ENCODE measurements at regions not wholly inside any gene's neighbourhood (a gene's known extent, or its start where the extent isn't known, plus 50 kb on each side); places are given as distances from the start of the nearest gene placed in this dataset.

DNA sequence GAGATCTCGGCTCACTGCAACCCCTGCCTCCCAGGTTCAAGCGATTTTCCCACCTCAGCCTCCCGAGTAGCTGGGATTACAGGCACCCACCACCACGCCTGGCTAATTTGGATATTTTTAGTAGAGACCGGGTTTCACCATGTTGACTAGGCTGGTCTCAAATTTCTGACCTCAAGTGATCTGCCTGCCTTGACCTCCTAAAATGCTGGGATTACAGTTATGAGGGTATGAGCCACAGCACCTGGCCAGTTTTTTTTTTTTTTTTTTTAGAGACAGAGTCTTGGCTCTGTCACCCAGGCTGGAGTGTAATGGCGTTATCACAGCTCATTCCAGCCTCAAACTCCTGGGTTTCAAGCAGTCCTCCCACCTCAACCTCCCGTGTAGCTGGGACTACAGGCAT, 54.9 kb upstream of the PRR5 start:
- H3K4me3 ChIP-seq (replicated peaks; ENCODE audit: insufficient read depth, low read length): no peak overlapping the region
- TF ChIP-seq CTCF (IDR thresholded peaks at IDR 0.05; ENCODE audit: insufficient read depth, low read length) (no peak), SPI1 (IDR thresholded peaks at IDR 0.05; ENCODE audit: borderline replicate concordance, low read depth) (no peak), REST (IDR thresholded peaks at IDR 0.05; ENCODE audit: insufficient replicate concordance, low read depth) (no peak), POLR2AphosphoS5 (IDR thresholded peaks at IDR 0.05; ENCODE audit: low read depth) (no peak), GABPA (IDR thresholded peaks at IDR 0.05; ENCODE audit: low read depth) (no peak)
- H3K27ac ChIP-seq (replicated peaks): no peak overlapping the region
- no peak for DNase-seq (ENCODE audit: low read depth in 1 of 2, low spot score in 1 of 2)
- no peaks in the 10 kb centered on the region for H3K27me3 ChIP-seq (ENCODE audit: insufficient read depth, poor library complexity, severe bottlenecking)

DNA sequence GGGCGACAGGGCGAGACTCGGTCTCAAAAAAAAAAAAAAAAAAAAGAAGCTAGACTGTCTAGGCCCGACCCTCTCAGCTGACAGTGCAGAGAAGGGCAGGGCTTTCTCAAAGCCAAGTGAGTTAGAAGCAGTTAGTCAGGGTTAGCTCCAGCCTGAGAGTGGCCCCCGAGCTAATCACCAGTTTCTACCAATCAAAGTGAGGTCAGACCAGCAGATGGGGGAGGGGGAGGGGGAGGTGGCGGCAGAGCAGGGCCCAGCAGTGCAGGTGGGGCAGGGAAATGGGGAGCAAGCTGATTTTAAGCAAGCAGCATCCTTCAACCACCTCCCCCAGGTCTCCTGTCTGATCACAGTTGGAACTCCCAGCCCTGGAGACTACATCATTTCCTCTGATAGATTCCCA, 55.3 kb upstream of the PRR5 start:
- Histone ChIP-seq H3K27me3 (ENCODE audit: insufficient read depth, poor library complexity, severe bottlenecking) (no peaks in the 10 kb centered on the region), H3K27ac (replicated peaks) (no peak overlapping the region), H3K4me3 (replicated peaks; ENCODE audit: insufficient read depth, low read length) (no peak overlapping the region)
- DNase-seq (ENCODE audit: low read depth in 1 of 2, low spot score in 1 of 2): no peak
- TF ChIP-seq CTCF (IDR thresholded peaks at IDR 0.05; ENCODE audit: insufficient read depth, low read length): no peak
- no peak for TF ChIP-seq SPI1 (IDR thresholded peaks at IDR 0.05; ENCODE audit: borderline replicate concordance, low read depth)
- no peak for TF ChIP-seq POLR2AphosphoS5 (IDR thresholded peaks at IDR 0.05; ENCODE audit: low read depth)
- TF ChIP-seq GABPA (IDR thresholded peaks at IDR 0.05; ENCODE audit: low read depth): no peak
- no peak for TF ChIP-seq REST (IDR thresholded peaks at IDR 0.05; ENCODE audit: insufficient replicate concordance, low read depth)

- Histone ChIP-seq H3K27ac (replicated peaks) (no peak overlapping the region), H3K4me3 (replicated peaks; ENCODE audit: insufficient read depth, low read length) (no peak overlapping the region), H3K27me3 (ENCODE audit: insufficient read depth, poor library complexity, severe bottlenecking) (no peaks in the 10 kb centered on the region)
- no peak for DNase-seq (ENCODE audit: low read depth in 1 of 2, low spot score in 1 of 2)
- no peak for TF ChIP-seq GABPA (IDR thresholded peaks at IDR 0.05; ENCODE audit: low read depth)
- no peak for TF ChIP-seq SPI1 (IDR thresholded peaks at IDR 0.05; ENCODE audit: borderline replicate concordance, low read depth)
- no peak for TF ChIP-seq POLR2AphosphoS5 (IDR thresholded peaks at IDR 0.05; ENCODE audit: low read depth)
- TF ChIP-seq REST (IDR thresholded peaks at IDR 0.05; ENCODE audit: insufficient replicate concordance, low read depth): no peak
- TF ChIP-seq CTCF (IDR thresholded peaks at IDR 0.05; ENCODE audit: insufficient read depth, low read length): no peak
Measured at GRCh38 chr22:44646141-44646540, 55.9 kb upstream of the PRR5 start.

All from HL-60 (cell line).